Thyroid gland (tissue), 4 donors: ENCODE measurements at regions not wholly inside any gene's neighbourhood (a gene's known extent, or its start where the extent isn't known, plus 50 kb on each side); places are given as distances from the start of the nearest gene placed in this dataset.

ENCODE experiments used
- CTCF ChIP-seq, 6 experiments: fragments of 200-600 bp in 3 of 6; fragments of 450-650 bp in 3 of 6; sonication (generic) in 3 of 6; IDR thresholded peaks; one replicate each; pipeline ENCODE4 v1.5.1; 2016 to 2019; ENCODE audit warnings: antibody characterized with exemption in 6 of 6, mild to moderate bottlenecking in 2 of 6, inconsistent platforms in 1 of 6, moderate library complexity in 1 of 6
- POLR2A ChIP-seq, 2 donors: fragments of 450-650 bp; IDR thresholded peaks; one replicate each; pipeline ENCODE4 v1.6.1; 2017; ENCODE audit warnings: antibody characterized with exemption in 2 of 2, mild to moderate bottlenecking in 2 of 2, moderate library complexity in 1 of 2

GRCh38 chr12:59973515-59973914, 377.7 kb downstream of the SLC16A7 start:
- no peak for TF ChIP-seq CTCF (IDR thresholded peaks at IDR 0.05)
- TF ChIP-seq POLR2A (IDR thresholded peaks at IDR 0.05), result no peak
